ENCODE measurements at regions not wholly inside any gene's neighbourhood (a gene's known extent, or its start where the extent isn't known, plus 50 kb on each side); places are given as distances from the start of the nearest gene placed in this dataset.

GRCh38 chr12:4159851-4160250 lies 113.7 kb upstream of the CCND2 start:
- intact Hi-C loops (cut with micrococcal nuclease): no loop called here
- no peaks in the 10 kb centered on the region for H3K9me3 Mint-ChIP-seq
- H3K27me3 Mint-ChIP-seq: no peaks in the 10 kb centered on the region
- H3K27ac Mint-ChIP-seq: no peak overlapping the region
- no peak overlapping the region for H3K4me3 Mint-ChIP-seq
- no peak for ATAC-seq (ENCODE audit: low read depth)
- no peak for DNase-seq
- POLR2A ChIA-PET: interaction anchor here (10.0 kb wide), 1 partner anchor 111 kb away, joined by 199 read pairs; the partner anchor contains the start of gene CCND2
- H3K4me1 Mint-ChIP-seq: peaks cover 20% of the 10 kb centered on the region
- H3K36me3 Mint-ChIP-seq (ENCODE audit: low read depth): no peaks in the 10 kb centered on the region
- no peak for TF ChIP-seq CTCF (IDR thresholded peaks at IDR 0.05)
- CTCF ChIA-PET: no interaction called here

GRCh38 chr12:4158306-4158705 lies 115.3 kb upstream of the CCND2 start:
- Mint-ChIP-seq H3K4me1 (peaks cover 29% of the 10 kb centered on the region), H3K36me3 (ENCODE audit: low read depth) (no peaks in the 10 kb centered on the region), H3K27ac (no peak overlapping the region), H3K27me3 (no peaks in the 10 kb centered on the region), H3K9me3 (no peaks in the 10 kb centered on the region), H3K4me3 (no peak overlapping the region)
- ChIA-PET POLR2A (interaction anchor here (0.6 kb wide), 2 partner anchors 51 to 124 kb away, joined by 3 read pairs; no protein-coding TSS in a partner anchor), CTCF (no interaction called here)
- no peak for DNase-seq
- ATAC-seq (ENCODE audit: low read depth): no peak
- no peak for TF ChIP-seq CTCF (IDR thresholded peaks at IDR 0.05)
- intact Hi-C loops (cut with micrococcal nuclease): no loop called here

- Mint-ChIP-seq H3K9me3 (no peaks in the 10 kb centered on the region), H3K36me3 (ENCODE audit: low read depth) (no peaks in the 10 kb centered on the region), H3K27ac (no peak overlapping the region), H3K4me3 (no peak overlapping the region), H3K4me1 (peaks cover 41% of the 10 kb centered on the region), H3K27me3 (no peaks in the 10 kb centered on the region)
- ChIA-PET POLR2A (interaction anchor here (0.8 to 8.2 kb wide), 4 partner anchors 9 to 59 kb away, joined by 4 to 114 read pairs (median 18); no protein-coding TSS in a partner anchor), CTCF (interaction anchor here (0.8 kb wide), 1 partner anchor 119 kb away, joined by 3 read pairs; no protein-coding TSS in a partner anchor)
- no peak for ATAC-seq (ENCODE audit: low read depth)
- no peak for TF ChIP-seq CTCF (IDR thresholded peaks at IDR 0.05)
- intact Hi-C loops (cut with micrococcal nuclease): no loop called here
- DNase-seq: no peak
Measured at GRCh38 chr12:4157122-4157521, 116.4 kb upstream of the CCND2 start.

GRCh38 chr12:4156317-4156716 lies 117.2 kb upstream of the CCND2 start:
- ChIA-PET POLR2A (interaction anchor here (0.8 to 8.2 kb wide), 5 partner anchors 10 to 114 kb away, joined by 4 to 114 read pairs (median 25); no protein-coding TSS in a partner anchor), CTCF (interaction anchor here (0.8 kb wide), 1 partner anchor 120 kb away, joined by 3 read pairs; no protein-coding TSS in a partner anchor)
- H3K4me3 Mint-ChIP-seq: no peak overlapping the region
- no peak for TF ChIP-seq CTCF (IDR thresholded peaks at IDR 0.05)
- ATAC-seq (ENCODE audit: low read depth) (no peak), DNase-seq (no peak)
- intact Hi-C loops (cut with micrococcal nuclease): no loop called here
- no peaks in the 10 kb centered on the region for H3K27me3 Mint-ChIP-seq
- peak overlapping the region; percentile 36 for H3K27ac Mint-ChIP-seq
- H3K36me3 Mint-ChIP-seq (ENCODE audit: low read depth): peaks cover 2% of the 10 kb centered on the region
- H3K4me1 Mint-ChIP-seq: peaks cover 49% of the 10 kb centered on the region
- no peaks in the 10 kb centered on the region for H3K9me3 Mint-ChIP-seq

GRCh38 chr12:4154672-4155225 lies 118.8 kb upstream of the CCND2 start:
- ATAC-seq (ENCODE audit: low read depth) (no peak), DNase-seq (no peak)
- ChIA-PET CTCF (interaction anchor here (0.7 to 1.1 kb wide), 5 partner anchors 10 to 122 kb away, joined by 3 to 7 read pairs (median 3); no protein-coding TSS in a partner anchor), POLR2A (interaction anchor here (0.6 to 8.2 kb wide), 12 partner anchors 8 to 115 kb away, joined by 3 to 114 read pairs (median 7); no protein-coding TSS in a partner anchor)
- H3K27me3 Mint-ChIP-seq: no peaks in the 10 kb centered on the region
- peak overlapping the region; percentile 96 for H3K27ac Mint-ChIP-seq
- peaks cover 2% of the 10 kb centered on the region for H3K36me3 Mint-ChIP-seq (ENCODE audit: low read depth)
- intact Hi-C loops (cut with micrococcal nuclease): no loop called here
- TF ChIP-seq CTCF (IDR thresholded peaks at IDR 0.05): no peak
- H3K9me3 Mint-ChIP-seq: no peaks in the 10 kb centered on the region
- no peak overlapping the region for H3K4me3 Mint-ChIP-seq
- peaks cover 63% of the 10 kb centered on the region for H3K4me1 Mint-ChIP-seq

All from activated B cell treated with CpG ODN at 0.5 μM for 24 hours (primary cell).